ENCODE measurements at regions not wholly inside any gene's neighbourhood (a gene's known extent, or its start where the extent isn't known, plus 50 kb on each side); places are given as distances from the start of the nearest gene placed in this dataset.

GRCh38 chr10:34904191-34904590, 89.1 kb upstream of the PARD3 start:
- TF ChIP-seq CTCF (IDR thresholded peaks at IDR 0.05) (no peak), POLR2A (IDR thresholded peaks at IDR 0.05) (no peak)
